ENCODE measurements at regions not wholly inside any gene's neighbourhood (a gene's known extent, or its start where the extent isn't known, plus 50 kb on each side); places are given as distances from the start of the nearest gene placed in this dataset.

GRCh38 chr12:85529896-85530295 is 249.9 kb downstream of the ALX1 start:
- no peak for TF ChIP-seq JUND (IDR thresholded peaks at IDR 0.05)
- TF ChIP-seq TAF1 (IDR thresholded peaks at IDR 0.05; ENCODE audit: borderline replicate concordance, low read depth, low read length): no peak
- no peak for TF ChIP-seq CTCF (IDR thresholded peaks at IDR 0.05)
- TF ChIP-seq MAX (IDR thresholded peaks at IDR 0.05; ENCODE audit: low read depth): no peak
- no peak for TF ChIP-seq RAD21 (IDR thresholded peaks at IDR 0.05; ENCODE audit: low read length)
- no peak for TF ChIP-seq POLR2AphosphoS5 (IDR thresholded peaks at IDR 0.05; ENCODE audit: low read depth, low read length)
- no peak for TF ChIP-seq IRF3 (IDR thresholded peaks at IDR 0.05; ENCODE audit: low read depth, low read length)
- no peak for TF ChIP-seq SIN3A (IDR thresholded peaks at IDR 0.05; ENCODE audit: borderline replicate concordance, low read depth, low read length)
- TF ChIP-seq TCF12 (IDR thresholded peaks at IDR 0.05): no peak
- TF ChIP-seq RXRA (IDR thresholded peaks at IDR 0.05; ENCODE audit: borderline replicate concordance, low read depth): no peak
- no peak for TF ChIP-seq FOSL2 (IDR thresholded peaks at IDR 0.05; ENCODE audit: borderline replicate concordance, low read depth)
- no peak for TF ChIP-seq YY1 (IDR thresholded peaks at IDR 0.05; ENCODE audit: low read depth)
- no peak for TF ChIP-seq TEAD4 (IDR thresholded peaks at IDR 0.05; ENCODE audit: borderline replicate concordance, insufficient read depth)
- TF ChIP-seq ZBTB33 (IDR thresholded peaks at IDR 0.05; ENCODE audit: borderline replicate concordance, low read depth): no peak
